Keratinocyte (primary cell): ENCODE measurements at regions not wholly inside any gene's neighbourhood (a gene's known extent, or its start where the extent isn't known, plus 50 kb on each side); places are given as distances from the start of the nearest gene placed in this dataset.

Source experiments
- CTCF ChIP-seq, 3 experiments: IDR thresholded peaks in 1 of 3; conservative IDR thresholded peaks in 1 of 3; optimal IDR thresholded peaks in 1 of 3; 2 replicates in 2 of 3; 3 replicates in 1 of 3; pipeline versions ENCODE3 to v1.5.1; 2011; ENCODE audit warnings: low read length in 3 of 3, mild to moderate bottlenecking in 3 of 3, moderate library complexity in 2 of 3, control low read depth in 1 of 3, inconsistent platforms in 1 of 3; ENCODE audit not compliant: insufficient read depth in 2 of 3; ENCODE audit errors: extremely low read depth in 1 of 3
- EZH2 ChIP-seq: IDR thresholded peaks from one replicate; pipeline ENCODE4 v1.6.1; 2012; ENCODE audit warnings: inconsistent platforms, mild to moderate bottlenecking, low read length, moderate library complexity

- TF ChIP-seq EZH2 (no peak), CTCF (optimal IDR thresholded peaks at IDR 0.05 in 1 of 3, IDR thresholded peaks at IDR 0.05 in 1 of 3, conservative IDR thresholded peaks at IDR 0.05 in 1 of 3; ENCODE audit: extremely low read depth in 1 of 3, insufficient read depth in 2 of 3, low read length in 3 of 3) (no peak)
Measured at GRCh38 chr1:157438146-157438545, 114.2 kb downstream of the FCRL5 start.
